Glomerular endothelial cell (primary cell): ENCODE measurements at regions not wholly inside any gene's neighbourhood (a gene's known extent, or its start where the extent isn't known, plus 50 kb on each side); places are given as distances from the start of the nearest gene placed in this dataset.
"Not testable (repeated sequence)": the region's sequence is repeated elsewhere in the genome, so short reads cannot be mapped to it uniquely, and the experiment has no call there.

Experiments used
- DNase-seq: peaks from one replicate; pipeline ENCODE4 v3.0.0-alpha.2; 2011; ENCODE audit warnings: low read depth, low spot score; ENCODE audit errors: extremely low read depth

- DNase-seq = no peak
These were observed 429.6 kb downstream of the BCKDHB start for GRCh38 chr6:80535914-80536565.

GRCh38 chr6:80531681-80532619 is 425.5 kb downstream of the BCKDHB start:
- no peak for DNase-seq

- no peak for DNase-seq
These were observed 423.6 kb downstream of the BCKDHB start for GRCh38 chr6:80530103-80530502.

- DNase-seq = no peak
These were observed 421.6 kb downstream of the BCKDHB start for GRCh38 chr6:80528115-80528514.

- DNase-seq = no peak
These were observed 421.1 kb downstream of the BCKDHB start for GRCh38 chr6:80527552-80528052.

GRCh38 chr6:80523531-80523997 is 417.1 kb downstream of the BCKDHB start:
- no peak for DNase-seq

- no peak for DNase-seq
These were observed 416.5 kb downstream of the BCKDHB start for GRCh38 chr6:80523010-80523409.

GRCh38 chr6:80522576-80522975 is 416.1 kb downstream of the BCKDHB start:
- DNase-seq = no peak

GRCh38 chr6:80519811-80520594 is 413.5 kb downstream of the BCKDHB start:
- DNase-seq = no peak

GRCh38 chr6:80517525-80517924 is 411.1 kb downstream of the BCKDHB start:
- DNase-seq = no peak

- DNase-seq = not testable (repeated sequence)
These were observed 404.1 kb downstream of the BCKDHB start for GRCh38 chr6:80510521-80510920.

GRCh38 chr6:80508885-80509630 is 402.6 kb downstream of the BCKDHB start:
- DNase-seq = no peak

GRCh38 chr6:80504882-80505281 is 398.4 kb downstream of the BCKDHB start:
- DNase-seq = no peak

- no peak for DNase-seq
These were observed 397.2 kb downstream of the BCKDHB start for GRCh38 chr6:80503660-80504059.

- DNase-seq = no peak
These were observed 396.4 kb downstream of the BCKDHB start for GRCh38 chr6:80502871-80503270.

- no peak for DNase-seq
These were observed 395.2 kb downstream of the BCKDHB start for GRCh38 chr6:80501636-80502035.

- DNase-seq = not testable (repeated sequence)
These were observed 391.4 kb downstream of the BCKDHB start for GRCh38 chr6:80497696-80498486.

GRCh38 chr6:80489911-80490635 is 383.6 kb downstream of the BCKDHB start:
- no peak for DNase-seq

GRCh38 chr6:80488190-80488589 is 381.7 kb downstream of the BCKDHB start:
- DNase-seq = no peak
